Loucy (cell line): ENCODE measurements at regions not wholly inside any gene's neighbourhood (a gene's known extent, or its start where the extent isn't known, plus 50 kb on each side); places are given as distances from the start of the nearest gene placed in this dataset.

ENCODE experiments used
- EZH2phosphoT487 ChIP-seq: fragments of 200-600 bp; IDR thresholded peaks from 2 replicates; pipeline ENCODE4 v1.6.1; 2018; ENCODE audit warnings: antibody characterized with exemption, mild to moderate bottlenecking, moderate library complexity, borderline replicate concordance
- TF ChIP-seq, protein P1 (sequence below): fragments of 200-600 bp; sonication (generic); conservative IDR thresholded peaks from 2 replicates; pipeline ENCODE4 v1.5.1; 2014; ENCODE audit warnings: mild to moderate bottlenecking, antibody characterized with exemption, low read length

DNA sequence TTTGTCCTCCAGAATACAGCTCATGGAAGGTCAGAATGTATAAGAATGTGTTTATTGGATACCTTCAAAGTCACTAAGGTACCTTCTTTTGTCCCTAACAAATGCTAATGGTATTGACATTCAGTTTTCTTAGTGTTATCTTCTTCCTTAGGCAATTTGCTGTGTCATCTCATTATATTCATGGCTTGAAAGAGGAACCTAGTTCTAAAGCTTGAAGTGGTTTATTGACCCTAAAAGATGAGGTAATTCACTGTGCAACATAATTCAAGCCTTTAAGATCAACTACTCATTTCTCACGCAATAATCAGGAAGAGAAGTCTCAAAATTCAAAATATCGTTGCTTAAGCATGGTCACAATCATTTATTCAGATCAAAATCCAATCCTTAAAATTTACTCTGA, 342.7 kb upstream of the RIOK2 start:
- TF ChIP-seq, protein P1, sequence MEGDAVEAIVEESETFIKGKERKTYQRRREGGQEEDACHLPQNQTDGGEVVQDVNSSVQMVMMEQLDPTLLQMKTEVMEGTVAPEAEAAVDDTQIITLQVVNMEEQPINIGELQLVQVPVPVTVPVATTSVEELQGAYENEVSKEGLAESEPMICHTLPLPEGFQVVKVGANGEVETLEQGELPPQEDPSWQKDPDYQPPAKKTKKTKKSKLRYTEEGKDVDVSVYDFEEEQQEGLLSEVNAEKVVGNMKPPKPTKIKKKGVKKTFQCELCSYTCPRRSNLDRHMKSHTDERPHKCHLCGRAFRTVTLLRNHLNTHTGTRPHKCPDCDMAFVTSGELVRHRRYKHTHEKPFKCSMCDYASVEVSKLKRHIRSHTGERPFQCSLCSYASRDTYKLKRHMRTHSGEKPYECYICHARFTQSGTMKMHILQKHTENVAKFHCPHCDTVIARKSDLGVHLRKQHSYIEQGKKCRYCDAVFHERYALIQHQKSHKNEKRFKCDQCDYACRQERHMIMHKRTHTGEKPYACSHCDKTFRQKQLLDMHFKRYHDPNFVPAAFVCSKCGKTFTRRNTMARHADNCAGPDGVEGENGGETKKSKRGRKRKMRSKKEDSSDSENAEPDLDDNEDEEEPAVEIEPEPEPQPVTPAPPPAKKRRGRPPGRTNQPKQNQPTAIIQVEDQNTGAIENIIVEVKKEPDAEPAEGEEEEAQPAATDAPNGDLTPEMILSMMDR: no peak
- no peak for TF ChIP-seq EZH2phosphoT487
